ENCODE measurements at regions not wholly inside any gene's neighbourhood (a gene's known extent, or its start where the extent isn't known, plus 50 kb on each side); places are given as distances from the start of the nearest gene placed in this dataset.

DNA sequence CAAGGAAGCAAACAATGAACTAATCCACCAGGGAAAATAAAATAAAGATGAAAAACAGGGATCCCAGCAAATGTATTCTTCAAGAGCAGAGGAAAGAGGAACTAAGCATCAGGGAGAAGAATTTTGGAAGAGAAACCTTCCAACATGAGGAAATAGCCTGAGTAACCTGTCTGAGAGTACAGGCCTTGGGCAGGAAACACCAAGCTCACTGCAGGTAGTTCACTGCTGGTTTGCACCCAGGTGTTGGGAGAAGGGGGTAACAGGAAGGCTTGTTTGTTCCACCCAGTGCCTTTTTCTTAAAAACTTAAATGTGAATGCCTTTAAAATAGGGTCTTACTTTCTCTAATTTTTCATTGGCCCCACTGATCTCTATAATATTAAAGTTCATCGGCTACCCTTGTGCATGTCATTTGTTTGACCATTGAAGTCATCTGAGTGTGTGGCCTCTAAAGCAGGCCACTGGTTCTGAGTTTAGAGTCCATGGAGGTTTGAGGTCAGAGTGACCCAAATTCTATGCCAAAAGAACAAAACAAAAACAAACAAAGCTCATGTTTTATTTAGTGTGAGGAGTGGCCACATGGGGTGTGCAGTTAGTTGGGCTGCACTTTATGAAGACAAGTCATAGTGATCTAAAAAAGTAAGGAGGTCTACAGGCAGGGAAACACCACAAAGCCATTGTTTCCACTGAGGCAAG is 62.9 kb upstream of the COX10 start:
- TF ChIP-seq, protein P1, sequence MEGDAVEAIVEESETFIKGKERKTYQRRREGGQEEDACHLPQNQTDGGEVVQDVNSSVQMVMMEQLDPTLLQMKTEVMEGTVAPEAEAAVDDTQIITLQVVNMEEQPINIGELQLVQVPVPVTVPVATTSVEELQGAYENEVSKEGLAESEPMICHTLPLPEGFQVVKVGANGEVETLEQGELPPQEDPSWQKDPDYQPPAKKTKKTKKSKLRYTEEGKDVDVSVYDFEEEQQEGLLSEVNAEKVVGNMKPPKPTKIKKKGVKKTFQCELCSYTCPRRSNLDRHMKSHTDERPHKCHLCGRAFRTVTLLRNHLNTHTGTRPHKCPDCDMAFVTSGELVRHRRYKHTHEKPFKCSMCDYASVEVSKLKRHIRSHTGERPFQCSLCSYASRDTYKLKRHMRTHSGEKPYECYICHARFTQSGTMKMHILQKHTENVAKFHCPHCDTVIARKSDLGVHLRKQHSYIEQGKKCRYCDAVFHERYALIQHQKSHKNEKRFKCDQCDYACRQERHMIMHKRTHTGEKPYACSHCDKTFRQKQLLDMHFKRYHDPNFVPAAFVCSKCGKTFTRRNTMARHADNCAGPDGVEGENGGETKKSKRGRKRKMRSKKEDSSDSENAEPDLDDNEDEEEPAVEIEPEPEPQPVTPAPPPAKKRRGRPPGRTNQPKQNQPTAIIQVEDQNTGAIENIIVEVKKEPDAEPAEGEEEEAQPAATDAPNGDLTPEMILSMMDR (IDR thresholded peaks at IDR 0.05; ENCODE audit: low read depth, low read length): no peak
- TF ChIP-seq EZH2phosphoT487 (IDR thresholded peaks at IDR 0.05; ENCODE audit: low read depth): no peak

All from OCI-LY3 (cell line).